Transverse colon (tissue), 4 donors: ENCODE measurements at regions not wholly inside any gene's neighbourhood (a gene's known extent, or its start where the extent isn't known, plus 50 kb on each side); places are given as distances from the start of the nearest gene placed in this dataset.
"Not testable (repeated sequence)": the region's sequence is repeated elsewhere in the genome, so short reads cannot be mapped to it uniquely, and the experiment has no call there.

Source experiments
- DNase-seq: peaks from one replicate; pipeline ENCODE4 v3.0.0-alpha.2; 2019
- H3K27ac ChIP-seq, 4 donors: fragments of 200-600 bp; sonication (generic); 2 replicates each; pipeline ENCODE4 v1.5.1; 2016 to 2018; ENCODE audit warnings: inconsistent platforms in 4 of 4
- H3K27me3 ChIP-seq: fragments of 200-600 bp; sonication (generic); 2 replicates; pipeline ENCODE4 v1.5.1; 2017; ENCODE audit warnings: inconsistent platforms
- H3K36me3 ChIP-seq, 4 donors: fragments of 200-600 bp; sonication (generic); 2 replicates each; pipeline ENCODE4 v1.5.1; 2017 to 2019; ENCODE audit warnings: inconsistent platforms in 4 of 4
- H3K4me1 ChIP-seq, 4 donors: fragments of 200-600 bp; sonication (generic); 2 replicates each; pipeline ENCODE4 v1.5.1; 2017 to 2020; ENCODE audit warnings: inconsistent platforms in 4 of 4
- H3K4me3 ChIP-seq, 4 donors: fragments of 200-600 bp; sonication (generic); 1 replicate in 1 of 4; 2 replicates in 3 of 4; pipeline versions ENCODE4 v1.5.1 to v1.6.1; 2017 to 2019; ENCODE audit warnings: inconsistent platforms in 4 of 4
- H3K9me3 ChIP-seq, 2 donors: fragments of 200-600 bp; sonication (generic); 2 replicates each; pipeline ENCODE4 v1.5.1; 2017 to 2019; ENCODE audit warnings: inconsistent platforms in 2 of 2
- CTCF ChIP-seq, 5 experiments: fragments of 200-600 bp in 3 of 5; fragments of 450-650 bp in 2 of 5; sonication (generic) in 3 of 5; IDR thresholded peaks; 1 replicate in 2 of 5; 2 replicates in 3 of 5; pipeline ENCODE4 v1.5.1; 2016 to 2017; ENCODE audit warnings: antibody characterized with exemption in 5 of 5, inconsistent platforms in 3 of 5, mild to moderate bottlenecking in 2 of 5, moderate library complexity in 1 of 5
- EP300 ChIP-seq: sonication (generic); formaldehyde crosslinking; IDR thresholded peaks from one replicate; pipeline ENCODE4 v1.6.1; 2017; ENCODE audit warnings: antibody characterized with exemption, low read depth
- POLR2A ChIP-seq: fragments of 450-650 bp; IDR thresholded peaks from one replicate; pipeline ENCODE4 v1.6.1; 2016; ENCODE audit warnings: antibody characterized with exemption, mild to moderate bottlenecking, moderate library complexity
- POLR2AphosphoS5 ChIP-seq, 3 donors: sonication (generic); formaldehyde crosslinking; IDR thresholded peaks; one replicate each; pipeline ENCODE4 v1.6.1; 2016; ENCODE audit warnings: antibody characterized with exemption in 3 of 3
- WGBS, 2 donors: methylation state at CpG; one replicate each; pipeline ENCODE4 v1.1.5; 2018; ENCODE audit warnings: low coverage in 1 of 2; 5-methylcytosine and 5-hydroxymethylcytosine counted together
- in situ Hi-C, 4 donors: fragments of 200-750 bp; cut with MboI; loops; one replicate each; pipeline versions ENCODE4 v1.15.0 to v1.15.1; 2017; ENCODE audit warnings: low sequenced_read_pairs in 3 of 4, low pct_ligation_motif_present in 1 of 4, low pct_unique_long_range_greater_than_20kb in 1 of 4
- intact Hi-C: fragments of 100-400 bp; cut with DNase I; formaldehyde crosslinking; loops from one replicate; pipeline ENCODE4 v1.15.1; 2023; ENCODE audit warnings: low total_unique reads

- no peaks in the 10 kb centered on the region for H3K9me3 ChIP-seq
- no peaks in the 10 kb centered on the region for H3K36me3 ChIP-seq
- H3K4me3 ChIP-seq = no peak overlapping the region
- TF ChIP-seq EP300 (no peak), CTCF (IDR thresholded peaks at IDR 0.05) (no peak), POLR2AphosphoS5 (IDR thresholded peaks at IDR 0.05) (no peak), POLR2A (no peak)
- WGBS, 2 donors = 83 to 91% methylated on average over 5 of the region's 5 CpGs
- no peak overlapping the region for H3K27ac ChIP-seq
- H3K4me1 ChIP-seq = peaks cover 0 to 10% (median 0%) of the 10 kb centered on the region in 4 donors
- intact Hi-C loops = loop anchor here (10.0 kb wide), 3 partner anchors 266 to 564 kb away; no protein-coding TSS in a partner anchor
- in situ Hi-C loops = loop anchor here (5.0 to 25.0 kb wide), 10 partner anchors 256 to 552 kb away; no protein-coding TSS in a partner anchor
- no peak for DNase-seq
- no peaks in the 10 kb centered on the region for H3K27me3 ChIP-seq
Measured at GRCh38 chr5:148739023-148739422, 84.7 kb upstream of the HTR4 start.

GRCh38 chr5:148739524-148739923 is 85.2 kb upstream of the HTR4 start:
- Histone ChIP-seq H3K9me3 (no peaks in the 10 kb centered on the region), H3K36me3 (no peaks in the 10 kb centered on the region), H3K27me3 (no peaks in the 10 kb centered on the region), H3K27ac (no peak overlapping the region), H3K4me3 (no peak overlapping the region), H3K4me1 (peaks cover 0 to 10% (median 0%) of the 10 kb centered on the region in 4 donors)
- no peak for DNase-seq
- intact Hi-C loops = loop anchor here (10.0 kb wide), 3 partner anchors 265 to 565 kb away; no protein-coding TSS in a partner anchor
- TF ChIP-seq CTCF (IDR thresholded peaks at IDR 0.05) (no peak), EP300 (no peak), POLR2AphosphoS5 (IDR thresholded peaks at IDR 0.05) (no peak)
- 28 to 43% methylated on average over 2 of the region's 2 CpGs for WGBS, 2 donors
- in situ Hi-C loops = loop anchor here (5.0 to 25.0 kb wide), 10 partner anchors 255 to 552 kb away; no protein-coding TSS in a partner anchor

GRCh38 chr5:148740079-148740858 is 85.9 kb upstream of the HTR4 start:
- peak overlapping the region in 2 of 4 donors; percentile 25 to 26 for H3K27ac ChIP-seq
- H3K4me3 ChIP-seq = no peak overlapping the region
- H3K9me3 ChIP-seq = no peaks in the 10 kb centered on the region
- TF ChIP-seq POLR2A (no peak), CTCF (IDR thresholded peaks at IDR 0.05) (no peak), EP300 (no peak), POLR2AphosphoS5 (IDR thresholded peaks at IDR 0.05) (no peak)
- no peak for DNase-seq
- intact Hi-C loops = no loop called here
- H3K4me1 ChIP-seq = peaks cover 0 to 10% (median 0%) of the 10 kb centered on the region in 4 donors
- in situ Hi-C loops = loop anchor here in 1 of 4 donors (25.0 kb wide), 3 partner anchors 297 to 553 kb away; no protein-coding TSS in a partner anchor
- H3K36me3 ChIP-seq = no peaks in the 10 kb centered on the region
- H3K27me3 ChIP-seq = no peaks in the 10 kb centered on the region
- WGBS, 2 donors = 72% methylated on average over 7 to 8 of the region's 8 CpGs

- intact Hi-C loops = no loop called here
- WGBS, 2 donors = 42 to 44% methylated on average over 7 to 9 of the region's 9 CpGs
- H3K36me3 ChIP-seq = no peaks in the 10 kb centered on the region
- peaks cover 0 to 10% (median 0%) of the 10 kb centered on the region in 4 donors for H3K4me1 ChIP-seq
- in situ Hi-C loops = loop anchor here in 1 of 4 donors (25.0 kb wide), 3 partner anchors 296 to 554 kb away; no protein-coding TSS in a partner anchor
- no peaks in the 10 kb centered on the region for H3K27me3 ChIP-seq
- DNase-seq = no peak
- no peak overlapping the region for H3K4me3 ChIP-seq
- TF ChIP-seq CTCF (IDR thresholded peaks at IDR 0.05) (peak; percentile 75 to 89 (median 81)), POLR2AphosphoS5 (IDR thresholded peaks at IDR 0.05) (no peak), POLR2A (no peak), EP300 (no peak)
- H3K9me3 ChIP-seq = no peaks in the 10 kb centered on the region
- H3K27ac ChIP-seq = peak overlapping the region in 1 of 4 donors; percentile 26
Measured at GRCh38 chr5:148740966-148741742, 85.3 kb upstream of the ADRB2 start.

DNA sequence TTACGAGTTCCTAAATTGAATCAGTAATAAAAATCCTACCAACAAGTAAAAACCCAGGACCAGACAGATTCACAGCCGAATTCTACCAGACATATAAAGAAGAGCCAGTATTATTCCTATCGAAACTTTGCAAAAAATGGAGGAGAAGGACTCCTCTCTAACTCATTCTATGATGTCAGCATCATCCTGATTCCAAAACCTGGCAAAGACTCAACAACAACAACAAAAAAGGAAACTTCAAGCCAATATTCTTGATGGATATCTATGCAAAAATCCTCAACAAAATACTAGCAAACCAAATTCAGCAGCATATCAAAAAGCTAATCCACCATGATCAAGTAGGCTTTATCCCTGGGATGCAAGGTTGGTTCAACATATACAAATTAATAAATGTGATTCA is 84.6 kb upstream of the ADRB2 start:
- intact Hi-C loops, H3K9me3 ChIP-seq, DNase-seq, H3K36me3 ChIP-seq, H3K27ac ChIP-seq, H3K27me3 ChIP-seq, H3K4me3 ChIP-seq: not testable (repeated sequence)
- in situ Hi-C loops = loop anchor here in 1 of 4 donors (25.0 kb wide), 3 partner anchors 296 to 554 kb away; no protein-coding TSS in a partner anchor
- peaks cover 0 to 10% (median 0%) of the 10 kb centered on the region in 4 donors for H3K4me1 ChIP-seq
- 46% methylated on average over 3 of the region's 3 CpGs for WGBS, 2 donors

GRCh38 chr5:148744380-148744779 is 82.0 kb upstream of the ADRB2 start:
- H3K4me1 ChIP-seq = peaks cover 0 to 17% (median 0%) of the 10 kb centered on the region in 4 donors
- intact Hi-C loops, H3K4me3 ChIP-seq, H3K27me3 ChIP-seq, H3K9me3 ChIP-seq, H3K36me3 ChIP-seq, H3K27ac ChIP-seq, DNase-seq: not testable (repeated sequence)
- in situ Hi-C loops = loop anchor here in 1 of 4 donors (25.0 kb wide), 3 partner anchors 293 to 557 kb away; no protein-coding TSS in a partner anchor
- WGBS, 2 donors = 73 to 89% methylated on average over 1 of the region's 1 CpG
